ENCODE measurements at regions not wholly inside any gene's neighbourhood (a gene's known extent, or its start where the extent isn't known, plus 50 kb on each side); places are given as distances from the start of the nearest gene placed in this dataset.

GRCh38 chr18:37778417-37779165 is 213.0 kb upstream of the CELF4 start:
- DNase-seq: peak; percentile 83

- no peak for DNase-seq
Observed at GRCh38 chr18:37769826-37770225, 204.2 kb upstream of the CELF4 start.

GRCh38 chr18:37764541-37765288 is 199.1 kb upstream of the CELF4 start:
- DNase-seq: no peak

GRCh38 chr18:37762076-37762621 is 196.6 kb upstream of the CELF4 start:
- no peak for DNase-seq

- no peak for DNase-seq
Observed at GRCh38 chr18:37754141-37754540, 188.5 kb upstream of the CELF4 start.

GRCh38 chr18:37742436-37742835 is 176.8 kb upstream of the CELF4 start:
- peak; percentile 8 for DNase-seq

GRCh38 chr18:37741032-37741623 is 175.5 kb upstream of the CELF4 start:
- DNase-seq: no peak

GRCh38 chr18:37734406-37734805 is 168.8 kb upstream of the CELF4 start:
- DNase-seq: no peak

- DNase-seq: no peak
Observed at GRCh38 chr18:37729716-37730115, 164.1 kb upstream of the CELF4 start.

GRCh38 chr18:37724206-37724605 is 158.6 kb upstream of the CELF4 start:
- DNase-seq: no peak

GRCh38 chr18:37721544-37722522 is 156.2 kb upstream of the CELF4 start:
- DNase-seq: no peak

GRCh38 chr18:37720663-37721062 is 155.1 kb upstream of the CELF4 start:
- DNase-seq: no peak

- no peak for DNase-seq
Observed at GRCh38 chr18:37717656-37718055, 152.1 kb upstream of the CELF4 start.

- DNase-seq: no peak
Observed at GRCh38 chr18:37717098-37717497, 151.5 kb upstream of the CELF4 start.

GRCh38 chr18:37716106-37716735 is 150.6 kb upstream of the CELF4 start:
- DNase-seq: no peak

- no peak for DNase-seq
Observed at GRCh38 chr18:37714691-37715090, 149.1 kb upstream of the CELF4 start.

- DNase-seq: no peak
Observed at GRCh38 chr18:37712776-37713175, 147.2 kb upstream of the CELF4 start.

GRCh38 chr18:37711766-37712505 is 146.3 kb upstream of the CELF4 start:
- no peak for DNase-seq

GRCh38 chr18:37710726-37711125 is 145.1 kb upstream of the CELF4 start:
- DNase-seq: no peak

GRCh38 chr18:37709740-37710139 is 144.1 kb upstream of the CELF4 start:
- no peak for DNase-seq

- no peak for DNase-seq
Observed at GRCh38 chr18:37705016-37705415, 139.4 kb upstream of the CELF4 start.

All from NCI-H1092 treated with DMSO at 0.1 percent for 48 hours (cell line).